HL-60 (cell line): ENCODE measurements at regions not wholly inside any gene's neighbourhood (a gene's known extent, or its start where the extent isn't known, plus 50 kb on each side); places are given as distances from the start of the nearest gene placed in this dataset.

Experiments
- DNase-seq, 2 experiments: peaks; one replicate each; pipeline ENCODE4 v3.0.0-alpha.2; 2010 to 2020; ENCODE audit warnings: low read depth in 1 of 2, low spot score in 1 of 2
- H3K27ac ChIP-seq: fragments of 250-450 bp; sonication (Bioruptor Pico); replicated peaks from 2 replicates; pipeline ENCODE4 v1.5.1; 2020; ENCODE audit warnings: mild to moderate bottlenecking, moderate library complexity
- H3K27me3 ChIP-seq: fragments of 250-450 bp; sonication (Bioruptor Pico); 2 replicates; pipeline ENCODE4 v1.5.1; 2021; ENCODE audit warnings: mild to moderate bottlenecking, moderate library complexity; ENCODE audit not compliant: insufficient read depth, poor library complexity, severe bottlenecking
- H3K4me3 ChIP-seq: replicated peaks from 2 replicates; pipeline ENCODE4 v1.5.1; 2011; ENCODE audit warnings: mild to moderate bottlenecking, control low read depth, low read length; ENCODE audit not compliant: insufficient read depth
- GABPA ChIP-seq: IDR thresholded peaks from 2 replicates; pipeline ENCODE4 v1.6.1; 2012; ENCODE audit warnings: low read depth
- POLR2AphosphoS5 ChIP-seq: IDR thresholded peaks from 2 replicates; pipeline ENCODE4 v1.6.1; 2012; ENCODE audit warnings: low read depth
- SPI1 ChIP-seq: IDR thresholded peaks from 2 replicates; pipeline ENCODE4 v1.6.1; 2012; ENCODE audit warnings: low read depth, mild to moderate bottlenecking, borderline replicate concordance
- TF ChIP-seq, protein P1 (sequence below): IDR thresholded peaks from 2 replicates; pipeline ENCODE4 v1.6.1; 2012; ENCODE audit warnings: low read depth; ENCODE audit not compliant: insufficient replicate concordance
- TF ChIP-seq, protein P2 (sequence below): IDR thresholded peaks from one replicate; pipeline ENCODE4 v1.5.1; 2011; ENCODE audit warnings: low read length, control low read depth, inconsistent platforms; ENCODE audit not compliant: insufficient read depth

DNA sequence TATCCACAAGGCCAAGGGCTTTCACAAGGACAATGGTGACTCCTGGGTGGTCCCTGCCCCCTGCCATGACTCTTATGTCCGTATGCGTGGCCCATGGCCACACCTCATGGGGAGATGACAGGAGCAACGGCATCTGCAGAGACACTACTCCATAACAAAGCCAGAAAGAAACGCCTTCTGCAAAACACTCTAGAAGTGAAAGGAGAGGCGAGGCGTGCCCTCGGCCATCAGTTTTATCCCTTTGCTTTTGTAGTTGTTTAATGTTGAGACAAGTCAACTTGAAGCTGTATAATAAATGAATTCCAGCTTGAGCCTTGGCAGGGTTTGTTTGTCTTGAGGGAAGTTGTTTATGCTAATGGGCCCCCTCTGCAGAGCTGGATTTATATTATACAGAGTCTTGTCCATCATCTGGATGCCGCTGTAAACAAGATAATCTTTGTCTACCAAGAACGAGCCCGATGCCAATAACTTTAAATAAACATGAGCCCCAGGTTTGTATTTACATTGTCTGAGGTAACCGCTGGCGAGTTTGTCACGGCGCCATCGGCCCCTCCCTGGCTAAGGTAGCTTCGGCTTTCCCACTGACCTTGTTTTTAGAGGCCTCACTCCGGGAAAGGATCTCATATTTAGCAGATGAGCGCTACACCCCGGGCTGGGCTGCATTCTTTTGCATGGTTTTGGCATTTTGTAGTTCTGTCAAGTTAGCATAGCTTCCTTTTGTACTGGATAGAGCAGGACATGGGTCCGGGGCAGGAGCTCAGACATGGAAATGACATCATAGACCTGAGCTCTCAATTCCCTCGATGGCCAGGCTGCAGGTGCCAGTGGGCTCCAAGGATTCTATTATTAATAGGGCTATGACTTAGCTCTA lies 165.3 kb downstream of the ERCC6L2 start:
- Histone ChIP-seq H3K4me3 (no peak overlapping the region), H3K27me3 (no peaks in the 10 kb centered on the region), H3K27ac (no peak overlapping the region)
- DNase-seq, result no peak
- TF ChIP-seq GABPA (no peak), SPI1 (no peak), POLR2AphosphoS5 (no peak)
- TF ChIP-seq, protein P1, sequence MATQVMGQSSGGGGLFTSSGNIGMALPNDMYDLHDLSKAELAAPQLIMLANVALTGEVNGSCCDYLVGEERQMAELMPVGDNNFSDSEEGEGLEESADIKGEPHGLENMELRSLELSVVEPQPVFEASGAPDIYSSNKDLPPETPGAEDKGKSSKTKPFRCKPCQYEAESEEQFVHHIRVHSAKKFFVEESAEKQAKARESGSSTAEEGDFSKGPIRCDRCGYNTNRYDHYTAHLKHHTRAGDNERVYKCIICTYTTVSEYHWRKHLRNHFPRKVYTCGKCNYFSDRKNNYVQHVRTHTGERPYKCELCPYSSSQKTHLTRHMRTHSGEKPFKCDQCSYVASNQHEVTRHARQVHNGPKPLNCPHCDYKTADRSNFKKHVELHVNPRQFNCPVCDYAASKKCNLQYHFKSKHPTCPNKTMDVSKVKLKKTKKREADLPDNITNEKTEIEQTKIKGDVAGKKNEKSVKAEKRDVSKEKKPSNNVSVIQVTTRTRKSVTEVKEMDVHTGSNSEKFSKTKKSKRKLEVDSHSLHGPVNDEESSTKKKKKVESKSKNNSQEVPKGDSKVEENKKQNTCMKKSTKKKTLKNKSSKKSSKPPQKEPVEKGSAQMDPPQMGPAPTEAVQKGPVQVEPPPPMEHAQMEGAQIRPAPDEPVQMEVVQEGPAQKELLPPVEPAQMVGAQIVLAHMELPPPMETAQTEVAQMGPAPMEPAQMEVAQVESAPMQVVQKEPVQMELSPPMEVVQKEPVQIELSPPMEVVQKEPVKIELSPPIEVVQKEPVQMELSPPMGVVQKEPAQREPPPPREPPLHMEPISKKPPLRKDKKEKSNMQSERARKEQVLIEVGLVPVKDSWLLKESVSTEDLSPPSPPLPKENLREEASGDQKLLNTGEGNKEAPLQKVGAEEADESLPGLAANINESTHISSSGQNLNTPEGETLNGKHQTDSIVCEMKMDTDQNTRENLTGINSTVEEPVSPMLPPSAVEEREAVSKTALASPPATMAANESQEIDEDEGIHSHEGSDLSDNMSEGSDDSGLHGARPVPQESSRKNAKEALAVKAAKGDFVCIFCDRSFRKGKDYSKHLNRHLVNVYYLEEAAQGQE, result no peak
- TF ChIP-seq, protein P2, sequence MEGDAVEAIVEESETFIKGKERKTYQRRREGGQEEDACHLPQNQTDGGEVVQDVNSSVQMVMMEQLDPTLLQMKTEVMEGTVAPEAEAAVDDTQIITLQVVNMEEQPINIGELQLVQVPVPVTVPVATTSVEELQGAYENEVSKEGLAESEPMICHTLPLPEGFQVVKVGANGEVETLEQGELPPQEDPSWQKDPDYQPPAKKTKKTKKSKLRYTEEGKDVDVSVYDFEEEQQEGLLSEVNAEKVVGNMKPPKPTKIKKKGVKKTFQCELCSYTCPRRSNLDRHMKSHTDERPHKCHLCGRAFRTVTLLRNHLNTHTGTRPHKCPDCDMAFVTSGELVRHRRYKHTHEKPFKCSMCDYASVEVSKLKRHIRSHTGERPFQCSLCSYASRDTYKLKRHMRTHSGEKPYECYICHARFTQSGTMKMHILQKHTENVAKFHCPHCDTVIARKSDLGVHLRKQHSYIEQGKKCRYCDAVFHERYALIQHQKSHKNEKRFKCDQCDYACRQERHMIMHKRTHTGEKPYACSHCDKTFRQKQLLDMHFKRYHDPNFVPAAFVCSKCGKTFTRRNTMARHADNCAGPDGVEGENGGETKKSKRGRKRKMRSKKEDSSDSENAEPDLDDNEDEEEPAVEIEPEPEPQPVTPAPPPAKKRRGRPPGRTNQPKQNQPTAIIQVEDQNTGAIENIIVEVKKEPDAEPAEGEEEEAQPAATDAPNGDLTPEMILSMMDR, result no peak

DNA sequence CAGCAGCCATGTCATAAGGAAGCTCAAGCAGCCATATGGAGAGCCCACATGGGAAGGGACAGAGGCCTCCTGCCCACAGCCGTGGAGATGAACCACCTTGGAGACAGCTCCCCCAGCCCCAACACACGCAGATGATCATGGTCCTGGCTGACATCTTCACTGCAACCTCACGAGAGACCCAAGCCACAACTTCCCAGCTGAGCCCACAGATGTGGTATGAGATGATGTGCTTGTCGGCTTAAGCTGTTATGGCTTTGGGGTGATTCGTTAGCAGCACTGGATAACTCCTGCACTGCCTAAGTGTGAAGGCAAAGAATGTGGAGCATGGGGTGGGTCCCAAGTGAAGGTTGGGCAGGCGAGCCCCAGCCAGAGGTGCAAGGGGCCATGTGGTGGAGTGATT lies 163.4 kb downstream of the ERCC6L2 start:
- TF ChIP-seq SPI1 (no peak), POLR2AphosphoS5 (no peak), GABPA (no peak)
- TF ChIP-seq, protein P2, result no peak
- TF ChIP-seq, protein P1, result no peak
- H3K27ac ChIP-seq, result no peak overlapping the region
- no peak overlapping the region for H3K4me3 ChIP-seq
- H3K27me3 ChIP-seq, result no peaks in the 10 kb centered on the region
- no peak for DNase-seq

DNA sequence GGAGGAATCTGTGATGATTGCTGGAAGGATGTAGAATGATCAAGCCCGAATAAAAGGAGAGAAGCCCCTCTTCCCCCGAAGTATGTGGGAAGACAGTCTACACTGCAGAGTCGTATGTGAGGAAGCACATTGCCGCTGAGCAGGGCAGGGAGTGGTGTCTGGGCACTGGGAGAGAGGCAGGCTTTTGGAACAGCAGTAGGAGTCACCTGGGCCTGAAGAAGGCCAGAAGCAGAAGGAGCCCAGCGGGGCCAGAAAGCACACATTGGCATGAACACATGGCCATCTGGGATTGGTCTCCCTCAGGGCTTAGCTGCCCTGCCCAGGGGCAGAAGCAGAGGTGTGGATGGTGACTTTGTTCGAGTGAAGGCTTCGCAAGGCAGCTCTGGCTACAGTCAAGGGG lies 162.8 kb downstream of the ERCC6L2 start:
- TF ChIP-seq POLR2AphosphoS5 (no peak), GABPA (no peak), SPI1 (no peak)
- TF ChIP-seq, protein P2, result no peak
- TF ChIP-seq, protein P1, result no peak
- no peak for DNase-seq
- Histone ChIP-seq H3K27ac (no peak overlapping the region), H3K4me3 (no peak overlapping the region), H3K27me3 (no peaks in the 10 kb centered on the region)
